ENCODE measurements at regions not wholly inside any gene's neighbourhood (a gene's known extent, or its start where the extent isn't known, plus 50 kb on each side); places are given as distances from the start of the nearest gene placed in this dataset.

DNA sequence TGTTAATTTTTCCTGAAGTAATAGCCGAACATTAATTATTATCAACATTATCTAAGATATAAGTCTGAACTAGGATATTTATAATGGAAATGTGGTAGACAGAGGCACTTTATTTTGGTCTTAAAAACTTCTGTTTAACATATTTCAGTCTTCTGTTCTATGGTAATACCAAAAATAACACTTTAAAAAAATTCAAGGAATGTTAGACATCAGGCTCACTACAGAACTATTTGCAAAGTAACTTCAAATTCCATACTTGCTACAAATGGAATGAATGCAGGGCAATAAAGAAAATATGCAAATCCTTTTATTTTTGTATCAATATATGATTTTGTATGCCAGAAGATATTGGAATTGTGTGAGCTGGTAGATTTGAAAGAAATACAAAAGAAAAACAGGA lies 345.5 kb upstream of the DSEL start:
- TF ChIP-seq SIN3A (IDR thresholded peaks at IDR 0.05; ENCODE audit: borderline replicate concordance, insufficient read depth, low read length) = no peak
- TF ChIP-seq FOXP2 (optimal IDR thresholded peaks at IDR 0.05; ENCODE audit: borderline replicate concordance, extremely low read depth, extremely low read length, insufficient read depth) = no peak
- no peak for TF ChIP-seq POLR2AphosphoS5 (IDR thresholded peaks at IDR 0.05; ENCODE audit: low read depth, low read length)
- no peak for TF ChIP-seq TAF1 (IDR thresholded peaks at IDR 0.05; ENCODE audit: borderline replicate concordance, insufficient read depth, low read length)

DNA sequence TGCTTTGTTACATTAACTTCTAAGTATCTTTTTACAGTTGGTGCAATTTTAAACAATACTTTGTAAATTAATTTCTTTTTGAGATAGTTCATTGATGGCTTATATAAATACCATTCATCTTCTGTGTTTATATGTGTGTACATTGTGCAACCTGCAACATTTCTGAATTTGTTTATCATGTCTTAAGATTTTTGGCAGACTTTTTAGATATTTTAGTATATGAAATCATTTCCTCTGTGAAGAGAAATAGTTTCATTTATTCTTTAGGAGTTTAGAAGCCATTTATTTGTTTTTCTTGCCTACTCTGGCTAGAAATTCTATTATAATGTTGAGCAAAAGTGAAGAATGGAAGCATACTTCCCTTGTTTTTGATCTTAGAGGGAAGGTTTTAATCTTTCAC lies 337.8 kb upstream of the DSEL start:
- TF ChIP-seq FOXP2 (optimal IDR thresholded peaks at IDR 0.05; ENCODE audit: borderline replicate concordance, extremely low read depth, extremely low read length, insufficient read depth) = no peak
- TF ChIP-seq SIN3A (IDR thresholded peaks at IDR 0.05; ENCODE audit: borderline replicate concordance, insufficient read depth, low read length) = no peak
- TF ChIP-seq TAF1 (IDR thresholded peaks at IDR 0.05; ENCODE audit: borderline replicate concordance, insufficient read depth, low read length) = no peak
- TF ChIP-seq, protein P1, sequence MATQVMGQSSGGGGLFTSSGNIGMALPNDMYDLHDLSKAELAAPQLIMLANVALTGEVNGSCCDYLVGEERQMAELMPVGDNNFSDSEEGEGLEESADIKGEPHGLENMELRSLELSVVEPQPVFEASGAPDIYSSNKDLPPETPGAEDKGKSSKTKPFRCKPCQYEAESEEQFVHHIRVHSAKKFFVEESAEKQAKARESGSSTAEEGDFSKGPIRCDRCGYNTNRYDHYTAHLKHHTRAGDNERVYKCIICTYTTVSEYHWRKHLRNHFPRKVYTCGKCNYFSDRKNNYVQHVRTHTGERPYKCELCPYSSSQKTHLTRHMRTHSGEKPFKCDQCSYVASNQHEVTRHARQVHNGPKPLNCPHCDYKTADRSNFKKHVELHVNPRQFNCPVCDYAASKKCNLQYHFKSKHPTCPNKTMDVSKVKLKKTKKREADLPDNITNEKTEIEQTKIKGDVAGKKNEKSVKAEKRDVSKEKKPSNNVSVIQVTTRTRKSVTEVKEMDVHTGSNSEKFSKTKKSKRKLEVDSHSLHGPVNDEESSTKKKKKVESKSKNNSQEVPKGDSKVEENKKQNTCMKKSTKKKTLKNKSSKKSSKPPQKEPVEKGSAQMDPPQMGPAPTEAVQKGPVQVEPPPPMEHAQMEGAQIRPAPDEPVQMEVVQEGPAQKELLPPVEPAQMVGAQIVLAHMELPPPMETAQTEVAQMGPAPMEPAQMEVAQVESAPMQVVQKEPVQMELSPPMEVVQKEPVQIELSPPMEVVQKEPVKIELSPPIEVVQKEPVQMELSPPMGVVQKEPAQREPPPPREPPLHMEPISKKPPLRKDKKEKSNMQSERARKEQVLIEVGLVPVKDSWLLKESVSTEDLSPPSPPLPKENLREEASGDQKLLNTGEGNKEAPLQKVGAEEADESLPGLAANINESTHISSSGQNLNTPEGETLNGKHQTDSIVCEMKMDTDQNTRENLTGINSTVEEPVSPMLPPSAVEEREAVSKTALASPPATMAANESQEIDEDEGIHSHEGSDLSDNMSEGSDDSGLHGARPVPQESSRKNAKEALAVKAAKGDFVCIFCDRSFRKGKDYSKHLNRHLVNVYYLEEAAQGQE (IDR thresholded peaks at IDR 0.05; ENCODE audit: insufficient read depth in 1 of 2, low read depth in 2 of 2, low read length in 2 of 2) = no peak
- no peak for TF ChIP-seq POLR2AphosphoS5 (IDR thresholded peaks at IDR 0.05; ENCODE audit: low read depth, low read length)

- TF ChIP-seq SIN3A (IDR thresholded peaks at IDR 0.05; ENCODE audit: borderline replicate concordance, insufficient read depth, low read length) (no peak), POLR2AphosphoS5 (IDR thresholded peaks at IDR 0.05; ENCODE audit: low read depth, low read length) (no peak), FOXP2 (optimal IDR thresholded peaks at IDR 0.05; ENCODE audit: borderline replicate concordance, extremely low read depth, extremely low read length, insufficient read depth) (no peak), TAF1 (IDR thresholded peaks at IDR 0.05; ENCODE audit: borderline replicate concordance, insufficient read depth, low read length) (no peak)
- TF ChIP-seq, protein P1 (IDR thresholded peaks at IDR 0.05; ENCODE audit: insufficient read depth in 1 of 2, low read depth in 2 of 2, low read length in 2 of 2) = no peak
Measured at GRCh38 chr18:67846422-67847098, 330.0 kb upstream of the DSEL start.

DNA sequence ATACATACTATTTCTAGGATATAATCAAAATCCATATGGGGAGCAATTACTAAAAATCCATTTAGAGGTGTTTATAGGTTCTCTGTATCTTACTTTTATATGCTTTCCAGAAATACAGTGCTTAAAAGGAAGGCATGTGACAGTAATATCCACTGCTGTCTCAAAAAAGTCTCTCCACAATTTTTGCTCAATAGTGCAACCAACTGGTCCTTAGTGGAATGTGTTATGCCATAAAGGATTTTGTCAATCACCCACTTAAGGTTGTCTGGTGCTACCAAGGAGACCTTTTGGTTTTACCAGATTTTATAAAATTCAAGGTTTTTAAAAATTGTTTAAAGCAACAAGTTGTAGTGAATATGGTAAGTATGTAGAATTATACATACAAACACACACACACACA lies 328.5 kb upstream of the DSEL start:
- TF ChIP-seq SIN3A (IDR thresholded peaks at IDR 0.05; ENCODE audit: borderline replicate concordance, insufficient read depth, low read length) (no peak), TAF1 (IDR thresholded peaks at IDR 0.05; ENCODE audit: borderline replicate concordance, insufficient read depth, low read length) (no peak), POLR2AphosphoS5 (IDR thresholded peaks at IDR 0.05; ENCODE audit: low read depth, low read length) (no peak), FOXP2 (optimal IDR thresholded peaks at IDR 0.05; ENCODE audit: borderline replicate concordance, extremely low read depth, extremely low read length, insufficient read depth) (no peak)

DNA sequence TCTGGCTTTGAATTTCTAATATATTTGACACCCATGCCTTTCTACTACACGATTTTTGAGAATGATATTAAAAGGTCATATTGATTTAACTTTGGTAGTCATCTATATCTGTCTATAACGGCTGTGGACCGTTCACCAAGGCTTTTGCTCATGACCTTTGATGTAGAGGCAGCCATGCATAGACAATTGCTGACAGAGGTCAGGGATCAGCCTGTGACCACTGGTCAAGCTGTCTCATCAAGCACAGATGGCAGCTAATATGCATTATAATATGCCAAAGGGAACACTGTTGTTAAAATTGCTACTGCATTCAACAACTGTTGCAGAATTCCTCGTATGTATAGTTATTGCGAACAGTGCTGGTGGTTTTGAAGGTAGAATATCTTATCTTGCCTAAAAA lies 323.9 kb upstream of the DSEL start:
- no peak for TF ChIP-seq POLR2AphosphoS5 (IDR thresholded peaks at IDR 0.05; ENCODE audit: low read depth, low read length)
- no peak for TF ChIP-seq SIN3A (IDR thresholded peaks at IDR 0.05; ENCODE audit: borderline replicate concordance, insufficient read depth, low read length)
- TF ChIP-seq TAF1 (IDR thresholded peaks at IDR 0.05; ENCODE audit: borderline replicate concordance, insufficient read depth, low read length) = no peak
- TF ChIP-seq, protein P1 (IDR thresholded peaks at IDR 0.05; ENCODE audit: insufficient read depth in 1 of 2, low read depth in 2 of 2, low read length in 2 of 2) = no peak
- TF ChIP-seq FOXP2 (optimal IDR thresholded peaks at IDR 0.05; ENCODE audit: borderline replicate concordance, extremely low read depth, extremely low read length, insufficient read depth) = no peak

GRCh38 chr18:67818432-67818831 lies 301.9 kb upstream of the DSEL start:
- no peak for TF ChIP-seq FOXP2 (optimal IDR thresholded peaks at IDR 0.05; ENCODE audit: borderline replicate concordance, extremely low read depth, extremely low read length, insufficient read depth)
- no peak for TF ChIP-seq POLR2AphosphoS5 (IDR thresholded peaks at IDR 0.05; ENCODE audit: low read depth, low read length)
- TF ChIP-seq, protein P1 (IDR thresholded peaks at IDR 0.05; ENCODE audit: insufficient read depth in 1 of 2, low read depth in 2 of 2, low read length in 2 of 2) = no peak
- no peak for TF ChIP-seq TAF1 (IDR thresholded peaks at IDR 0.05; ENCODE audit: borderline replicate concordance, insufficient read depth, low read length)
- TF ChIP-seq SIN3A (IDR thresholded peaks at IDR 0.05; ENCODE audit: borderline replicate concordance, insufficient read depth, low read length) = no peak
